Neural cell (in vitro differentiated cells): ENCODE measurements at regions not wholly inside any gene's neighbourhood (a gene's known extent, or its start where the extent isn't known, plus 50 kb on each side); places are given as distances from the start of the nearest gene placed in this dataset.

Experiments used
- CTCF ChIP-seq: fragments of 450-650 bp; IDR thresholded peaks from 2 replicates; pipeline ENCODE4 v1.5.1; 2014; ENCODE audit warnings: antibody characterized with exemption, mild to moderate bottlenecking, moderate library complexity; ENCODE audit not compliant: poor library complexity, severe bottlenecking
- POLR2AphosphoS5 ChIP-seq: IDR thresholded peaks from 2 replicates; pipeline ENCODE4 v1.6.1; 2012

- TF ChIP-seq CTCF (no peak), POLR2AphosphoS5 (no peak)
Measured at GRCh38 chr6:84862843-84863242, 98.4 kb upstream of the TBX18 start.
